NCI-H526 treated with DMSO at 0.1 percent for 48 hours (cell line): ENCODE measurements at regions not wholly inside any gene's neighbourhood (a gene's known extent, or its start where the extent isn't known, plus 50 kb on each side); places are given as distances from the start of the nearest gene placed in this dataset.
A peak's percentile ranks its signal among the peaks of the same experiment; 100 is the strongest.

Source experiments
- DNase-seq: peaks from one replicate; lab custom pipeline; 2025; lab: John Stamatoyannopoulos, UW

- no peak for DNase-seq
Measured at GRCh38 chr4:108399610-108400265, 220.6 kb upstream of the RPL34 start.

- DNase-seq, result no peak
Measured at GRCh38 chr4:108398836-108399235, 221.5 kb upstream of the RPL34 start.

- no peak for DNase-seq
Measured at GRCh38 chr4:108398316-108398715, 222.1 kb upstream of the RPL34 start.

- DNase-seq, result no peak
Measured at GRCh38 chr4:108397850-108398249, 222.5 kb upstream of the RPL34 start.

- no peak for DNase-seq
Measured at GRCh38 chr4:108396900-108397497, 223.4 kb upstream of the RPL34 start.

GRCh38 chr4:108395786-108396185, 224.6 kb upstream of the RPL34 start:
- DNase-seq, result no peak

GRCh38 chr4:108393890-108394472, 225.2 kb upstream of the LEF1 start:
- DNase-seq, result no peak

- no peak for DNase-seq
Measured at GRCh38 chr4:108391701-108392455, 223.1 kb upstream of the LEF1 start.

GRCh38 chr4:108385076-108385475, 216.3 kb upstream of the LEF1 start:
- DNase-seq, result no peak

- no peak for DNase-seq
Measured at GRCh38 chr4:108384544-108384943, 215.8 kb upstream of the LEF1 start.

- DNase-seq, result no peak
Measured at GRCh38 chr4:108383157-108383556, 214.4 kb upstream of the LEF1 start.

GRCh38 chr4:108382751-108383150, 214.0 kb upstream of the LEF1 start:
- no peak for DNase-seq

- no peak for DNase-seq
Measured at GRCh38 chr4:108378164-108378563, 209.4 kb upstream of the LEF1 start.

GRCh38 chr4:108377021-108377420, 208.3 kb upstream of the LEF1 start:
- DNase-seq, result peak; percentile 87

- DNase-seq, result no peak
Measured at GRCh38 chr4:108375434-108375833, 206.7 kb upstream of the LEF1 start.

GRCh38 chr4:108372681-108373080, 203.9 kb upstream of the LEF1 start:
- DNase-seq, result no peak

GRCh38 chr4:108371282-108371681, 202.6 kb upstream of the LEF1 start:
- DNase-seq, result no peak

- DNase-seq, result no peak
Measured at GRCh38 chr4:108370291-108371141, 201.8 kb upstream of the LEF1 start.

GRCh38 chr4:108369035-108369655, 200.4 kb upstream of the LEF1 start:
- DNase-seq, result no peak

GRCh38 chr4:108367751-108368150, 199.0 kb upstream of the LEF1 start:
- DNase-seq, result no peak

GRCh38 chr4:108366716-108367115, 198.0 kb upstream of the LEF1 start:
- no peak for DNase-seq

GRCh38 chr4:108365551-108365950, 196.8 kb upstream of the LEF1 start:
- DNase-seq, result no peak
